Activated CD4-positive, CD25-positive, alpha-beta regulatory T cell treated with anti-CD3 and anti-CD28 coated beads, Interleukin-2, amount 50 U/mL, for 24 hours (primary cell): ENCODE measurements at regions not wholly inside any gene's neighbourhood (a gene's known extent, or its start where the extent isn't known, plus 50 kb on each side); places are given as distances from the start of the nearest gene placed in this dataset.
A peak's percentile ranks its signal among the peaks of the same experiment; 100 is the strongest.

ENCODE experiments used
- ATAC-seq, 2 donors: fragments of 150-1000 bp; cut with Tn5 transposase; one replicate each; pipeline ENCODE4 v1.10.0; 2021; ENCODE audit warnings: mild to moderate bottlenecking in 1 of 2, moderate library complexity in 1 of 2

DNA sequence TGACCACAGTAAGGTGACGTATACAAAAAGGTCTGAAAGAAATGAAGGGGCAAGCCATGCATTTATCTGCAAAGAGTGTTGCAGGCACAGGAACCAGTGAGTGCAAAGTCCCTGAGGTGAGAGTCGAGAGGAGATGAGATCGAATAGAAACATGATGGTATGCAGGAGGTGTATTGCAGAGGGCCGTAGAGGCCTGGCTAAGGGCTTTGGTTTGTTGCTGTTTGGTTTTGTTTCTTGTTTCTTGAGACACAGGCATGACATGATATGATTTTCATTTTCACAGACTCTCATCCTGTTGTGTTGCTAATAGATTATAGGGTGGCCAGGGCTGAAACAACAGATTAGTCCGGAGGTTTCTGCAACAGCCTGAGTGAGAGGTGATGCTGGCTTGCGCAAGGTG lies 80.4 kb downstream of the HSPH1 start:
- ATAC-seq = no peak

GRCh38 chr13:31074756-31075155 lies 86.9 kb downstream of the HSPH1 start:
- no peak for ATAC-seq

DNA sequence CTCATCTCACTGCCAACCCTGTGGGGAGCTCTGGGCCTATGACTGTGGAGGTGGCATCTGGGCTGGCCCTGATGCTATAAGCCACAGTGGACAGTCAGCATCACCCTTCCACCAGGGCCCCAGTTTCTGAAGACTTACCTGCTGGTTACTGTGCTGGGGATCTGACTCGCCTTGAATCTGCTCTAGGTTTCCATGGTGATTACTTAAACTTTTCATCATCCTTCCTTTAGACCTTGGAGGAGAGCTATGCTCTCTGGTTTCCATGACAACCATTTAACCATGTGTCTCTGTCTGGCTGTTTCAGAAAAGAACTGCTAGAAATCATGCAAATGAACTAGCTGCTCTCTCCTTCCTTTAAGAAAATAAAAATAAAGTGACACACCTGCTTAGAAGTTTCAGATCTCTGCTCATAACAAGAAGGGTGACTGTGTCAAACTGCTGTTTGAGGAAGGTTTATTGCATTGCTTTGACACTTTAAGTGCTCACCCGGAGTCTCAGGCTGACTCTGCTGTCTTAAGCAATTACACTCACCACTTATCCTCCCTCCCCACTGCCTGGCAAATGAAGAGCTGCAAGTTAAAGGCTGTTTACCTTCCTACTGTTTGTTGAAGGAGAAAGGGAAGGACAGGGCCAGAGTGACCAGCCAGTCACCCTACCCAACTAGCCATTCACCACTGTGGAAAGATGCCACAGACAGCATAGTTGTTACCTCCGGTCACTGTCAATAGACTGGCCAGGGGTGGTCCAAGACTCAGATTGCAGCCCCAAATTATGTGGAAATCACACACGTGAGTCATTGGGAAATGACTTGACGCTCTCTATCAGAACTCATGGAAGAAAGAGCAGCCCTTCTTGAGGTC lies 87.6 kb downstream of the HSPH1 start:
- peak; percentile 88 to 89 for ATAC-seq

DNA sequence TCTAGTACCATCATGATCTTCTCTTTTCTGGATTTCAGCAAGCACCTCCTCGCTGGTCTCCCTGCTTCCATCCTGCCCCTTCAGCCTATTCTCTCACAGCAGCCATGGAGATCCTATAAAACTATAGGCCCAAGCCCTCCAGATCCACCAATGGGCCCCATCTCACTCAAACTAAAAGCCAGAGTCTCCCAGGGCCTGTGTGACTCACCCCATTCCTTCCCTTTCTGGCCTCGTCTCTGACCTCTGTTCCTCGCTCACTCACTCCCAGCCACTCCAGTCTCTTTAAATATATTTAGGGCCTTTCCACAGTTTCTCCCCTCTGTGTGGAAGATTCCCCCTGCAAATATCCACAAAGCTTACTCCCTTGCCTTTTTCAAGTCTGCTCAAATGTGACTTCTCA lies 89.7 kb downstream of the HSPH1 start:
- ATAC-seq = no peak

- no peak for ATAC-seq
Observed at GRCh38 chr13:31069808-31070534, 91.7 kb downstream of the HSPH1 start.

GRCh38 chr13:31068119-31068423 lies 93.6 kb downstream of the HSPH1 start:
- ATAC-seq = no peak

GRCh38 chr13:31067416-31068118 lies 94.1 kb downstream of the HSPH1 start:
- ATAC-seq = peak in 1 of 2 donors; percentile 46

GRCh38 chr13:31064636-31065035 lies 97.1 kb downstream of the HSPH1 start:
- ATAC-seq = no peak

GRCh38 chr13:31063772-31064171 lies 97.9 kb downstream of the HSPH1 start:
- peak; percentile 59 to 66 for ATAC-seq

- no peak for ATAC-seq
Observed at GRCh38 chr13:31060655-31061054, 101.0 kb downstream of the HSPH1 start.

DNA sequence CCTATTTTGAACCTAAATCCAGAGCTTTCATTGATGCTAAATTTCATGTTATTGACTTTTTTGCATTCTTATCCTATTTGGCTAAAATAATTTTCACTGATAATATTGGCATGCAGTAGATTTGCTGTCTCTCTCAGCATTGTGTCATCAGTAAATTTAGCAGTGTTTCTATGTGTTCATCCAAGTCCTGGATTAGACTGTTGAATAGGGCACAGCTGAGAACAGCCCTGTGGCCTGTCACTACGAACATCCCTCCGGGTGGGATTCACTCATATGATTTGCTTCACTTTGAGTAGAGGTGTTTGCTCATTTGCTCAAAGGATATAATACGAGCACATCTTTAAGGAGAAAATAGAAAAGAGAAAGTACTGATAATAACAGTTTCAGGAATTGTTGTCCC lies 101.5 kb downstream of the HSPH1 start:
- no peak for ATAC-seq

- ATAC-seq = no peak
Observed at GRCh38 chr13:31057403-31058033, 104.2 kb downstream of the HSPH1 start.

DNA sequence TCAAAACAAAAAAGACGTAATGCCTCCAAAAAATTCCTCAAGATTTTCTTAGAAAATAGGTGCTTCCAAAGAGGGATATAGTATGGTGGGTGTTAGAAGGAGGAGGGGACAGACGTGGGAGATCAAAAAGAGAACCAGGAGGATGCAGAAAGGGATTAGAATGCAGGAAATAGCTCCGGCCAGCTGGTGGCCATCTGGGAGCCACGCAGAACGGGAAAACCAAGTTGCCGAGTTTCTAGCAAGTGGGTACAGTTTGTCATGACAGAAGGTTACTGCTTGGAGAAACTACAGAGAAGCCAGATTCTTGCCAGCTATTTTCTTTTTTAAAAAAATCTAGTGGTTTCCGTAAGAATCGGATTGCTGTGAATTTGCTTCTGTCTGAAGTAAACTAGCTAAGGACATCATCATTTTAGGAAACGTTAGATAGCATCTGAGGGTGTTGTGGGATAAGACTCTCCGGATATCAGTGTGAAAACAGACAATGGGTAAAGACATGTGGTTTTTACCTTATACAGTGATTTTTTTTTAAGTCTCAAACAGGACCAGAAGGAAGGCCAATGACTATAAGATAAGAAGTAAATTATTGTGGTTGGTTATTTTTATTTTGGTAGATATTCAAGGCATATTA lies 104.9 kb downstream of the HSPH1 start:
- ATAC-seq = no peak

DNA sequence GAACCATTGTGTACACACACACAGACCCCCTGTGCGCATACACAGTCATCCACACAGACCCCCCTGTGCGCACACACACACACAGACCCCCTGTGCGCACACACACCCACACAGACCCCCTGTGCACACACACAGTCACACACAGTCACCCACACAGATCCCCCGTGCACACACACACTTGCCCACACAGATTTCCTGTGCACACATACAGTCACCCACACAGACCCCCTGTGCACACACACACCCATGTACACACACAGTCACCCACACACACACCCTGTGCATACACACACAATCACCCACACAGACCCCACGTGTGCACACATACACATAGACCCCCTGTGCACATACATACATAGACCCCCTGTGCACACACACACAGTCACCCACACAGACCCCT lies 106.1 kb downstream of the HSPH1 start:
- no peak for ATAC-seq

DNA sequence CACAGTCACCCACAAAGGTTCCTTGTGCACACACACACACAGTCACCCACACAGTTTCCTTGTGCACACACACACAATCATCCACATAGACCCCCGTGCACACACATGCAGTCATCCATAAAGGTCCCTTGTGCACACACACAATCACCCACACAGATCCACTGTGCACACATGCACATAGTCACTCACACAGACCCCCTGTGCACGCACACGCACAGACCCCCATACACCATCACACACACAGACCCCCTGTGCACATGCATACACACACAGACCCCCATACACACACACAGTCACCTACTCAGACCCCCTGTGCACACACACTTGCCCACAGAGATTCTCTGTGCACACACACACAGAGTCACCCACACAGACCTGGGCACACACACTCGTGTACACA lies 107.1 kb downstream of the HSPH1 start:
- no peak for ATAC-seq

GRCh38 chr13:31053896-31054295 lies 107.8 kb downstream of the HSPH1 start:
- ATAC-seq = no peak

DNA sequence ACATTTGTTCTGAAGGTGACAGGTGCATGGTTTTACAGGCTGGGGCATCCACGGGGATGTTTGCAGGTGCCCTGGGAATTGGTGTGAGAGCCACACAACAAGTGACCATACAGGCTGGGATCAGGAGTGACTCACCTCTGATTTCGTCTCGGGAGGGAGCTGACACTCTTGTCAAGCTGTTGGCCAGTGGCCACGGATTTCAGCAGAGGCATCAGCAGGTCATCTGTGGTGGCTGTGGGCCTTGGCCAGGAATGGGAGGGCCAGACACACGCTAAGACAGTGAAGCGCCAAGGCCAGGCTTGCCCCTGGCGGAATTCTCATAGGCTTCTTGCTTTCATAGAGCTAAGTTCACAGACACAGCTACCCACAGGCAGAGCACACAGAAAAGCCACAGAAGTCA lies 108.6 kb downstream of the HSPH1 start:
- ATAC-seq = no peak

DNA sequence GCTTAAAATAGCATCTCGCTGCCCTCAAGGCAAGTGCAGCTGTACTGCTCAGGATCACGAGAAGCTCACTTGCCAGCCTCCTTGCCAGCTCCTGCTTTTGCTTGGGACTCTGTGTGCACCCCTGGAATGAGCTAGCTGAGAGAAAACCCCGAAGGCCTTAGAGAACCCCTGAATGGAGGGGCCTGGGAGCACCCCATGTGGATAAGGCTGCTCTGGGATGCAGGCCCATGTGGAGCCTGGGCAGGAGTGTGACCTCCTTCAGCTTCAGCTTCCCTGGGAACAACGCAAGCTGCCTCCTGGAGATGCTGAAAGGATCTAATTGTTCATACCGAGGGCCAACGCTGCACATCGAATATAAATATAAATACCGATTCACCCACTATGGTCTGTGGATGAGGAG lies 109.2 kb downstream of the HSPH1 start:
- ATAC-seq = no peak

- no peak for ATAC-seq
Observed at GRCh38 chr13:31051999-31052398, 109.7 kb downstream of the HSPH1 start.

GRCh38 chr13:31050486-31051400 lies 111.0 kb downstream of the HSPH1 start:
- peak; percentile 18 to 41 for ATAC-seq

DNA sequence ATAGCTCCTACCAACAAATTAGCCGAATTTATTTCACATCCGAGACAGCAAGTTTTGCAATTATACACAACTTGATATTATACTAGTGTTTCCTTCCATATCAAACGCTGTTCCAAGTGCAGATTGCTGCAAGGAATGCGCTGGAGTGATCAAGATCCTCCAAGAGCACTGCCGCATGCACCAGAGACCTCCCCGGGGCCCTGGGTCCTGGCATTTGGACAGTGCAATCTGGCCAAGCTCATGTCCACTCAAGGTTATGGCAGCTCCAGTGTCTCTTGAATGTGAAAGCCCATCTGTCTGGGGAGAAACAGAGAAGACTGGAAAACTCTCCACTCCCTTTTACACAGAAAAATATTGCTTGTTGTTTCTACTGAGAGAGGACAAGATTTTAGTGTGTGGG lies 111.9 kb downstream of the HSPH1 start:
- ATAC-seq = no peak

DNA sequence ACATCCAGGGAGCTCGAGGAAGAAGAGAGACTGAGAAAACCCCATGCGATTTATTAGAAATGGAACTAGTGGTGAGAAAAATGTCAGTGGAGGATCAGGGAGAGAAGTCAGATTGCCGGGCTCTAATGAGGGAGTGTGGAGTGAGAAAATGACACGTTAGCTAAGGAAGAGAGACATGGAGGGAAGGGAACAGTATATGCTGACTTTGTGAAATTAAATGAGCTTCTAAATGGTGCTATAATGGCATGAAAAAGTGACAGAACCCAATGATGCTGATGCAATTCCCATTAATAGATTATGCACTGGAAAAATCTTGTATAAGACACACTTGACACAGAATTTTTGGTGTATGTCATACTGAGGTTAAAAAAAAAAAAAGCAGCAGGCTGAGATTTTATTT lies 112.6 kb downstream of the HSPH1 start:
- ATAC-seq = no peak
